Stomach (tissue), 4 donors: ENCODE measurements at regions not wholly inside any gene's neighbourhood (a gene's known extent, or its start where the extent isn't known, plus 50 kb on each side); places are given as distances from the start of the nearest gene placed in this dataset.

Source experiments
- CTCF ChIP-seq, 7 experiments: fragments of 450-650 bp in 4 of 7; fragments of 200-600 bp in 3 of 7; sonication (generic) in 3 of 7; IDR thresholded peaks; one replicate each; pipeline ENCODE4 v1.5.1; 2016 to 2019; ENCODE audit warnings: antibody characterized with exemption in 7 of 7, control low read depth in 2 of 7, mild to moderate bottlenecking in 1 of 7
- POLR2A ChIP-seq, 4 donors: fragments of 450-650 bp; IDR thresholded peaks; one replicate each; pipeline ENCODE4 v1.6.1; 2016; ENCODE audit warnings: antibody characterized with exemption in 4 of 4, control low read depth in 2 of 4, mild to moderate bottlenecking in 1 of 4, moderate library complexity in 1 of 4
- POLR2AphosphoS5 ChIP-seq, 3 donors: sonication (generic); formaldehyde crosslinking; IDR thresholded peaks; one replicate each; pipeline ENCODE4 v1.6.1; 2016; ENCODE audit warnings: antibody characterized with exemption in 3 of 3

- TF ChIP-seq CTCF (IDR thresholded peaks at IDR 0.05): no peak
- TF ChIP-seq POLR2AphosphoS5 (IDR thresholded peaks at IDR 0.05): no peak
- no peak for TF ChIP-seq POLR2A (IDR thresholded peaks at IDR 0.05)
Observed at GRCh38 chr4:38461342-38461741, 202.7 kb upstream of the KLF3 start.
